ENCODE measurements at regions not wholly inside any gene's neighbourhood (a gene's known extent, or its start where the extent isn't known, plus 50 kb on each side); places are given as distances from the start of the nearest gene placed in this dataset.

GRCh38 chr5:17696627-17697026 is 62.4 kb downstream of the TAF11L14 start:
- CTCF ChIA-PET (ENCODE audit: low intra/inter-chr PET ratio) = no interaction called here
- Histone ChIP-seq H3K27me3 (ENCODE audit: control insufficient read depth in 2 of 2, insufficient read depth in 2 of 2, low read length in 2 of 2) (no peaks in the 10 kb centered on the region), H2AFZ (ENCODE audit: low read depth, low read length) (no peak overlapping the region), H3K4me2 (ENCODE audit: insufficient read depth, low read length) (no peak overlapping the region), H3K9me1 (ENCODE audit: control insufficient read depth, insufficient read depth, low read length) (no peaks in the 10 kb centered on the region), H4K20me1 (replicated peaks; ENCODE audit: control insufficient read depth, insufficient read depth, low read length) (no peaks in the 10 kb centered on the region), H3K9me3 (replicated peaks; ENCODE audit: control insufficient read depth, insufficient read depth, low read depth, low read length) (no peaks in the 10 kb centered on the region), H3K9ac (ENCODE audit: insufficient read depth in 1 of 2, low read depth in 2 of 2, low read length in 2 of 2) (no peak overlapping the region), H3K27ac (ENCODE audit: extremely low read depth, low read depth, low read length) (no peak overlapping the region), H3K79me2 (ENCODE audit: control insufficient read depth, insufficient read depth, low read length) (no peaks in the 10 kb centered on the region), H3K4me1 (replicated peaks in 1 of 2; ENCODE audit: control insufficient read depth in 2 of 2, insufficient read depth in 2 of 2, low read length in 2 of 2) (no peaks in the 10 kb centered on the region), H3K36me3 (ENCODE audit: control insufficient read depth, insufficient read depth, low read length) (no peaks in the 10 kb centered on the region), H3K4me3 (no peak overlapping the region)
- intact Hi-C loops (cut with micrococcal nuclease) (no loop called here), in situ Hi-C loops (cut with MboI) (no loop called here)
- no peak for DNase-seq (ENCODE audit: extremely low read depth in 1 of 4, low spot score in 3 of 4)
- POLR2A ChIA-PET = interaction anchor here (0.7 kb wide), 1 partner anchor 1486 kb away, joined by 3 read pairs; no protein-coding TSS in a partner anchor
- 0% methylated on average over 1 of the region's 1 CpG for WGBS (ENCODE audit: insufficient coverage, low coverage, missing lambda C conversion rate)
- FAIRE-seq = no peak
- TF ChIP-seq HNRNPL (IDR thresholded peaks at IDR 0.05; ENCODE audit: low read depth, low read length) = no peak
- TF ChIP-seq MAFK (IDR thresholded peaks at IDR 0.05; ENCODE audit: low read length) = peak; percentile 22; the same call in 1 of the 2 replicates
- TF ChIP-seq, protein P1, sequence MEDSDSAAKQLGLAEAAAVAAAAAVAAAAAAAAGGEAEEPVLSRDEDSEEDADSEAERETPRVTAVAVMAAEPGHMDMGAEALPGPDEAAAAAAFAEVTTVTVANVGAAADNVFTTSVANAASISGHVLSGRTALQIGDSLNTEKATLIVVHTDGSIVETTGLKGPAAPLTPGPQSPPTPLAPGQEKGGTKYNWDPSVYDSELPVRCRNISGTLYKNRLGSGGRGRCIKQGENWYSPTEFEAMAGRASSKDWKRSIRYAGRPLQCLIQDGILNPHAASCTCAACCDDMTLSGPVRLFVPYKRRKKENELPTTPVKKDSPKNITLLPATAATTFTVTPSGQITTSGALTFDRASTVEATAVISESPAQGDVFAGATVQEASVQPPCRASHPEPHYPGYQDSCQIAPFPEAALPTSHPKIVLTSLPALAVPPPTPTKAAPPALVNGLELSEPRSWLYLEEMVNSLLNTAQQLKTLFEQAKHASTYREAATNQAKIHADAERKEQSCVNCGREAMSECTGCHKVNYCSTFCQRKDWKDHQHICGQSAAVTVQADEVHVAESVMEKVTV (CRISPR knock-in tag; IDR thresholded peaks at IDR 0.05) = no peak
- no peak for TF ChIP-seq E2F6 (IDR thresholded peaks at IDR 0.05; ENCODE audit: borderline replicate concordance in 1 of 2, extremely low read depth in 1 of 2, insufficient read depth in 1 of 2, insufficient read length in 1 of 2, low read depth in 1 of 2, low read length in 1 of 2, poor library complexity in 1 of 2, severe bottlenecking in 1 of 2)
- no peak for TF ChIP-seq GTF2B (IDR thresholded peaks at IDR 0.05; ENCODE audit: extremely low read depth, insufficient read length)
- peak; percentile 38; the same call in 1 of the 2 replicates for TF ChIP-seq ZNF316 (IDR thresholded peaks at IDR 0.05)
- ATAC-seq = no peak
- BruUV-seq (replicated peaks) = no TSS peak
